ENCODE measurements at regions not wholly inside any gene's neighbourhood (a gene's known extent, or its start where the extent isn't known, plus 50 kb on each side); places are given as distances from the start of the nearest gene placed in this dataset.
A peak's percentile ranks its signal among the peaks of the same experiment; 100 is the strongest.

DNA sequence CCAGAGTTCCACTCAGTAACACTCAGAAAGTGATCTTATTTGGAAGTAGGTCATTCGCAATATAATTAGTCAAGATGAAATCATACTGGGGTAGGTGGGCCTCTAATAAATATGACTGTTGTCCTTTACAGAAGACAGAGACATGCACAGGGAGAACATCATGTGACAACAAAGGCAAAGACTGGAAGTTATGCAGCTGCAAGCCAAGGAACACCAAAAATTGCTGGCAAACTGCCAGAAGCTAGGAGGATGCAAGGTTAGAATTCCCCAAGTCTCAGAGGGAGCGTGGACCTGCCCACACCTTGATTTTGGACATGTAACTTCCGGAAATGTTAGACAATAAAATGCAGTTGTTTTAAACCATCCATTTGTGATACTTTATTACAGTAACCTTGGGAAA, 471.5 kb upstream of the AGTR1 start:
- DNase-seq (ENCODE audit: low read depth in 4 of 6, low spot score in 6 of 6): no peak
- WGBS (ENCODE audit: insufficient coverage): no CpG with 5 or more reads among the region's 3 CpGs
- no peaks in the 10 kb centered on the region for H3K36me3 ChIP-seq (ENCODE audit: control insufficient read depth, insufficient read depth, low read length)
- H3K27me3 ChIP-seq (ENCODE audit: control insufficient read depth, insufficient read depth, low read length): no peaks in the 10 kb centered on the region
- H3K4me1 ChIP-seq (ENCODE audit: control insufficient read depth, insufficient read depth, low read length): no peaks in the 10 kb centered on the region
- H3K27ac ChIP-seq (ENCODE audit: low read depth, low read length): no peak overlapping the region
- no peaks in the 10 kb centered on the region for H3K9me3 ChIP-seq (ENCODE audit: control insufficient read depth, insufficient read depth, low read length)
- no peak overlapping the region for H3K4me3 ChIP-seq (ENCODE audit: low read depth, low read length)

DNA sequence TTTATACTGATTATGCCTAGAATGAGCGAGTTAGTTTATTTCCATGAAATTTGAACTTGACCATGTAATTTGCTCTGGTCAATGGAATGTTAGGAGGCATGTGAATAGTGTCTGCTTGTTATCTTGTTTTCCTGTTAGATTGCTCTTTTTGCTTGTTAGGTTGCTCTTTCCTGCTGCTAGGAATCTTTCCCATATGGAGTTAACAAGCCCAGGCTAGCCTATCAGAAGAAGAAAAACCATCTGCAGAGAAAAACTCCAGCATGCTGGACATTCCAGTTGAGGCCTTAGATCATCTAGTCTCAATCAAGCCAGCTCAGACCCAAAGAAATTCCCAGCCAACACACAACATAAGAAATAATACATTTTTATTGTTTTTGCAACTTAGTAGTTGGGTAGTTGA, 470.2 kb upstream of the AGTR1 start:
- Histone ChIP-seq H3K27ac (ENCODE audit: low read depth, low read length) (no peak overlapping the region), H3K4me3 (ENCODE audit: low read depth, low read length) (no peak overlapping the region), H3K27me3 (ENCODE audit: control insufficient read depth, insufficient read depth, low read length) (no peaks in the 10 kb centered on the region), H3K9me3 (ENCODE audit: control insufficient read depth, insufficient read depth, low read length) (no peaks in the 10 kb centered on the region), H3K36me3 (ENCODE audit: control insufficient read depth, insufficient read depth, low read length) (no peaks in the 10 kb centered on the region), H3K4me1 (ENCODE audit: control insufficient read depth, insufficient read depth, low read length) (no peaks in the 10 kb centered on the region)
- WGBS (ENCODE audit: insufficient coverage): 88% methylated on average over 1 of the region's 1 CpG
- no peak for DNase-seq (ENCODE audit: low read depth in 4 of 6, low spot score in 6 of 6)

DNA sequence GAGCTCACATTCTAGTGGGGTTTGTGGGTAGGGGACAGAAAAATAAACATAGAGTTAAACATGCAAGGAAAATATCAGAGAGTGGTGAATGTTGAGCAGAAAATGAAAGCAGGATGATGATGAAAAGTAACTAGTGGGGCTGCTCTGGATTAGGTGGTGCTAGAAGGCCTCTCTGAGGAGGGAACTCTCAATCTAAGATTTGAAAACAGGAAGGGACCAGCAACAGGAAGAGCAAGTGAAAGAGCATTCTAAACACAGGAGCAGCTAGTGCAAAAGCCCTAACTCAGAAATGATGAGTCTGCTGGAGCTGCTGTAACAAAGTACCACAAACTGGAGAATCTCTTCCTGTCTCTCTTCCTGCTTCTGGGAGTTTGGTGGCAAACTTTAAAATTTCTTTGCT, 468.6 kb upstream of the AGTR1 start:
- Histone ChIP-seq H3K4me3 (ENCODE audit: low read depth, low read length) (no peak overlapping the region), H3K9me3 (ENCODE audit: control insufficient read depth, insufficient read depth, low read length) (no peaks in the 10 kb centered on the region), H3K27ac (ENCODE audit: low read depth, low read length) (no peak overlapping the region), H3K4me1 (ENCODE audit: control insufficient read depth, insufficient read depth, low read length) (no peaks in the 10 kb centered on the region), H3K27me3 (ENCODE audit: control insufficient read depth, insufficient read depth, low read length) (no peaks in the 10 kb centered on the region), H3K36me3 (ENCODE audit: control insufficient read depth, insufficient read depth, low read length) (no peaks in the 10 kb centered on the region)
- DNase-seq (ENCODE audit: low read depth in 4 of 6, low spot score in 6 of 6): no peak

DNA sequence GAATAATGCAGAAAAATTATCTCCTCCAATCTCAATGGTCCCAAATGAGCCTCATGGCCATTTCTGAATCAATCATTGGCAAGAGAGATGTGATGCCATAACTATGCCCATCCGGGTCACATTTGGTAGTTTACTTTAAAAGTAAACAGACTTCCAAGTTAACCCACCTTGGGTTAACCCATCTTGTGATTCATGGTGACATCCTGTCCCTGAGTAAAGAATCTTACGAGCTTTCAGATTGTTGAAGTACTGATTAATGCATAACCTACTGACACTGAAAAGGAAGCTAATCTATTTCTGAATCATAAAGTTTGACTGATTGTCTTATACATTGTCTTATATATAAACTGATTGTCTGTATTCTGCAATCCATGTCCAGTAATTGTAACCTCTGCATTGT, 467.2 kb upstream of the AGTR1 start:
- no peak overlapping the region for H3K27ac ChIP-seq (ENCODE audit: low read depth, low read length)

DNA sequence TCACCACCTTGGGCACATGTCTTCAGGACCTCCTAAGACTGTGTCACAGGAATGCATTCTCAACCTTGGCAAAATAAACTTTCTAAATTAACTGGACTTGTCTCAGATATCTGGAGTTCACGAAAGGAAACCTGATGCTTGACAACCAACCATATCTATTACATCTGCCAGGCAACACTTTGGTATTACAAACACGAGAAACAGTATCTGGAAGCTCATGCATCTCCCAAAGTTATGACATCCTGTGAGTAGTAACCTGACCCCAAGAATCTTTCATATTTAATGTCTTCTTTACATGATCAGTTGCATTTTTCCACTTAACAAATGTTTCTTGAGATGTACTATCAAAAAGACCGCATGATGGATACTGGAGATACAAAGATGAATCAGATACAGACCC, 465.3 kb upstream of the AGTR1 start:
- Histone ChIP-seq H3K9me3 (ENCODE audit: control insufficient read depth, insufficient read depth, low read length) (no peaks in the 10 kb centered on the region), H3K27me3 (ENCODE audit: control insufficient read depth, insufficient read depth, low read length) (no peaks in the 10 kb centered on the region), H3K4me3 (ENCODE audit: low read depth, low read length) (no peak overlapping the region), H3K4me1 (ENCODE audit: control insufficient read depth, insufficient read depth, low read length) (no peaks in the 10 kb centered on the region), H3K36me3 (ENCODE audit: control insufficient read depth, insufficient read depth, low read length) (no peaks in the 10 kb centered on the region), H3K27ac (ENCODE audit: low read depth, low read length) (no peak overlapping the region)
- DNase-seq (ENCODE audit: low read depth in 4 of 6, low spot score in 6 of 6): no peak
- WGBS (ENCODE audit: insufficient coverage): 86% methylated on average over 2 of the region's 3 CpGs

More for the DNA sequence above, 467.2 kb upstream of the AGTR1 start:
- H3K4me1 ChIP-seq (ENCODE audit: control insufficient read depth, insufficient read depth, low read length): no peaks in the 10 kb centered on the region
- H3K36me3 ChIP-seq (ENCODE audit: control insufficient read depth, insufficient read depth, low read length): no peaks in the 10 kb centered on the region
- WGBS (ENCODE audit: insufficient coverage): no CpG with 5 or more reads among the region's 2 CpGs
- no peaks in the 10 kb centered on the region for H3K9me3 ChIP-seq (ENCODE audit: control insufficient read depth, insufficient read depth, low read length)
- no peak overlapping the region for H3K4me3 ChIP-seq (ENCODE audit: low read depth, low read length)
- no peak for DNase-seq (ENCODE audit: low read depth in 4 of 6, low spot score in 6 of 6)
- H3K27me3 ChIP-seq (ENCODE audit: control insufficient read depth, insufficient read depth, low read length): no peaks in the 10 kb centered on the region

DNA sequence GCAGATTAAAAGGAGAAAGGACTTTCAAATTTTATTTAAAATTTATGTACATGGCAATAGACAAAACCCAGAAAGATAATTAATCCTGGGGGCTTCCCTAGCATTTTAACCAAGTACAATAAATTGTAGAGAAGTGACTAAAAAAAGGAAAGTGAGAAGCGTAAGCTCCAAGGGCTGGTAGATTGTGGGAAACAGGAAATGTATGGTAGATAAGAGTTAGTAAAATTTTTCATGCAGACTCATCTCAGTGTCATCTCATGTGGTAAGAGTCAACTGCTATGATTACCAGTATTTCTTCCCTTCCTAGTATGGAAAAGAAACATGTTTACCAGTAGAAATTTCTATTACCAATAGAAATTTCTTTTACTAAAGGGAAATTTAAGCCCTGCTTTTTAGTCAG, 464.3 kb upstream of the AGTR1 start:
- DNase-seq (ENCODE audit: low read depth in 4 of 6, low spot score in 6 of 6): no peak
- Histone ChIP-seq H3K4me3 (ENCODE audit: low read depth, low read length) (no peak overlapping the region), H3K9me3 (ENCODE audit: control insufficient read depth, insufficient read depth, low read length) (no peaks in the 10 kb centered on the region), H3K27me3 (ENCODE audit: control insufficient read depth, insufficient read depth, low read length) (no peaks in the 10 kb centered on the region), H3K27ac (ENCODE audit: low read depth, low read length) (no peak overlapping the region), H3K36me3 (ENCODE audit: control insufficient read depth, insufficient read depth, low read length) (no peaks in the 10 kb centered on the region), H3K4me1 (ENCODE audit: control insufficient read depth, insufficient read depth, low read length) (no peaks in the 10 kb centered on the region)
- no CpG with 5 or more reads among the region's 1 CpG for WGBS (ENCODE audit: insufficient coverage)

DNA sequence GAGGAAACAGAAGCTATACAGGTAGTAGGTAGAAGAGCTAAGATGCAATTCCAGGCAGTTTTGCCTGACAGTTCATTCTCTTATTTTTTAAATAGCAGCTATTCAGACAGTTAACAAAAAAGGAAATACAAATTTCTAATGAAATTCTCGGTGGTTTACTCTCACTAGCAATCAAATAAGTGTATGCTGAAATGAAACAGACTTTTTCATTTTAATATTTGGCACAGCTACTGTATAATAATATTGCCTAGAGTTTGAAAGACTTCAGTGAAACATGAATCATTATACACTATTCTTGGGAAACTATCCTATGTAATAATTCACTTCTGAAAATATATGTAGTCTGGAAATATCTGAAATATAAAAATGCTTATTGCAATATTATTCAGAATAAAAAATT, 463.2 kb upstream of the AGTR1 start:
- DNase-seq (ENCODE audit: low read depth in 4 of 6, low spot score in 6 of 6): no peak

DNA sequence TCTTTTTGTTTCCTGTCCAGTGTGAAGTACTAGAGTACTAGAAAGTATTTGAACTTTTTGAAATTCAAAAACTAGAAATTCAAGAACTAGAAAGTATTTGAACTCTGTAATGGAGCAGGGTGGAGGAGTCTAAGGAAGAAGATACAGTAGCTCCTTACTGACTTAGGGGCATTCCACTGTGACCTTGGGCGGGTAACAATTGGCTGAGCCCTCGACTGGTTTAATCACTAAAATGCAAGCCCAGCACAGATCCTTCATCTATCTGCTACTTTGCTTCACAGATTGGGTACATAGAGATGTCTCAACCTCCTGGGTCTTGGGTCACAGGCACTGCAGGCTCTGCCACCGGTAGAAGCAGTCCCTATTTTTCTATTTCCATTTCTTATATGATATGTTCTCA, 462.1 kb upstream of the AGTR1 start:
- no peak overlapping the region for H3K4me3 ChIP-seq (ENCODE audit: low read depth, low read length)
- no peaks in the 10 kb centered on the region for H3K27me3 ChIP-seq (ENCODE audit: control insufficient read depth, insufficient read depth, low read length)
- H3K36me3 ChIP-seq (ENCODE audit: control insufficient read depth, insufficient read depth, low read length): no peaks in the 10 kb centered on the region
- no peak for DNase-seq (ENCODE audit: low read depth in 4 of 6, low spot score in 6 of 6)
- H3K4me1 ChIP-seq (ENCODE audit: control insufficient read depth, insufficient read depth, low read length): no peaks in the 10 kb centered on the region
- H3K9me3 ChIP-seq (ENCODE audit: control insufficient read depth, insufficient read depth, low read length): no peaks in the 10 kb centered on the region
- WGBS (ENCODE audit: insufficient coverage): 92% methylated on average over 2 of the region's 3 CpGs
- no peak overlapping the region for H3K27ac ChIP-seq (ENCODE audit: low read depth, low read length)

More for the DNA sequence above, 463.2 kb upstream of the AGTR1 start:
- Histone ChIP-seq H3K27ac (ENCODE audit: low read depth, low read length) (no peak overlapping the region), H3K4me1 (ENCODE audit: control insufficient read depth, insufficient read depth, low read length) (no peaks in the 10 kb centered on the region), H3K36me3 (ENCODE audit: control insufficient read depth, insufficient read depth, low read length) (no peaks in the 10 kb centered on the region), H3K9me3 (ENCODE audit: control insufficient read depth, insufficient read depth, low read length) (no peaks in the 10 kb centered on the region), H3K27me3 (ENCODE audit: control insufficient read depth, insufficient read depth, low read length) (no peaks in the 10 kb centered on the region), H3K4me3 (ENCODE audit: low read depth, low read length) (no peak overlapping the region)
- WGBS (ENCODE audit: insufficient coverage): no CpG with 5 or more reads among the region's 1 CpG

DNA sequence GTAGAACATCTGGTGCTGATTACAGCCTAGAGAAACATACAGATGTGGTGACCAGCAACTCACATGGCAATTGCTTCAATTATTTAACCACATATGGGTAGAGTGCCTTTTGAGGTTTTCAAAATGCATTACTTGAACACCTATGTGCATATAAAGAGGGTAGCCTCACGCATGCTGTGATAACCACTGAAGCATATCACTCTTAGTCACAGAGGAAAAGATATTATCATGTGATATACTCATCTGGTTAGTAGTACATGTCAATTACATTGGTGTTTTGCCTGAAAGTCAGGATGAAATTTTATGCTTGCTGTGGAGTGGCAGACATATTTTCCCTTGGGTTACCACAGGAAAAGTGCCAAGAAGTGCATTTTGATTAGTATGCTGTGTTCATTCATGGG, 459.3 kb upstream of the AGTR1 start:
- Histone ChIP-seq H3K36me3 (ENCODE audit: control insufficient read depth, insufficient read depth, low read length) (no peaks in the 10 kb centered on the region), H3K27me3 (ENCODE audit: control insufficient read depth, insufficient read depth, low read length) (no peaks in the 10 kb centered on the region), H3K4me3 (ENCODE audit: low read depth, low read length) (no peak overlapping the region), H3K4me1 (ENCODE audit: control insufficient read depth, insufficient read depth, low read length) (no peaks in the 10 kb centered on the region), H3K9me3 (ENCODE audit: control insufficient read depth, insufficient read depth, low read length) (no peaks in the 10 kb centered on the region), H3K27ac (ENCODE audit: low read depth, low read length) (no peak overlapping the region)
- DNase-seq (ENCODE audit: low read depth in 4 of 6, low spot score in 6 of 6): peak in 2 of 6 donors; percentile 7 to 42
- no CpG with 5 or more reads among the region's 1 CpG for WGBS (ENCODE audit: insufficient coverage)

DNA sequence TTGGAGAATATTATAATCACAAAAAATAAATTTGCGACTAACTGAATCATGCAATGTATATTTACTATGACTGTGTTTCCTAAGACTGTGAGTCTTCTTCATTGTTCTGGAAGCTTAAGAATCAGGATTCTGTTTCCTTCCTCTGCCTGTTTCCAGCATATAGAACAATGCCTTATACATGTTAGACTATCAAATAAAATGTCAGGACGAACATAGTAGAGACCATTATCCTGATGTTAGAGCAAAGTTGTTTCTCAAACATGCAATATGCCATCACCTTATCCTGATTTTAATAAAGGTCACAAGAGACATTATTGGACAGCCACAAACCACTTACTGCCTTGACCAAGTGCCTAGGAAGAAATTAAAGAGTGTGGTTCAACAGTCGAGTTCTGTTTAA, 457.4 kb upstream of the AGTR1 start:
- no peak for DNase-seq (ENCODE audit: low read depth in 4 of 6, low spot score in 6 of 6)
- no CpG with 5 or more reads among the region's 3 CpGs for WGBS (ENCODE audit: insufficient coverage)
- H3K36me3 ChIP-seq (ENCODE audit: control insufficient read depth, insufficient read depth, low read length): no peaks in the 10 kb centered on the region
- H3K27me3 ChIP-seq (ENCODE audit: control insufficient read depth, insufficient read depth, low read length): no peaks in the 10 kb centered on the region
- no peaks in the 10 kb centered on the region for H3K4me1 ChIP-seq (ENCODE audit: control insufficient read depth, insufficient read depth, low read length)
- no peaks in the 10 kb centered on the region for H3K9me3 ChIP-seq (ENCODE audit: control insufficient read depth, insufficient read depth, low read length)
- H3K27ac ChIP-seq (ENCODE audit: low read depth, low read length): no peak overlapping the region
- H3K4me3 ChIP-seq (ENCODE audit: low read depth, low read length): no peak overlapping the region

Measured in spinal cord (tissue), 9 donors.